Upper lobe of left lung (tissue), 6 donors: ENCODE measurements at regions not wholly inside any gene's neighbourhood (a gene's known extent, or its start where the extent isn't known, plus 50 kb on each side); places are given as distances from the start of the nearest gene placed in this dataset.
"Not testable (repeated sequence)": the region's sequence is repeated elsewhere in the genome, so short reads cannot be mapped to it uniquely, and the experiment has no call there.

Source experiments
- ATAC-seq, 2 donors: fragments of 200-7000 bp; cut with Tn5 transposase; one replicate each; pipeline ENCODE4 v1.9.1; 2022; ENCODE audit warnings: mild to moderate bottlenecking in 2 of 2, moderate library complexity in 2 of 2; ENCODE audit not compliant: low FRiP score in 2 of 2
- DNase-seq, 2 donors: peaks; one replicate each; pipeline ENCODE4 v3.0.0-alpha.2; 2019 to 2020
- H3K27ac ChIP-seq, 4 donors: fragments of 200-600 bp; sonication (generic); one replicate each; pipeline ENCODE4 v1.5.1; 2016 to 2019
- H3K27me3 ChIP-seq, 4 donors: fragments of 200-600 bp; sonication (generic); one replicate each; pipeline ENCODE4 v1.5.1; 2017 to 2019
- H3K36me3 ChIP-seq, 4 donors: fragments of 200-600 bp; sonication (generic); one replicate each; pipeline ENCODE4 v1.5.1; 2016 to 2019
- H3K4me1 ChIP-seq, 4 donors: fragments of 200-600 bp; sonication (generic); one replicate each; pipeline ENCODE4 v1.5.1; 2018 to 2019
- H3K4me3 ChIP-seq, 4 donors: fragments of 200-600 bp; sonication (generic); one replicate each; pipeline ENCODE4 v1.5.1; 2017 to 2019; ENCODE audit warnings: mild to moderate bottlenecking in 2 of 4, moderate library complexity in 1 of 4
- H3K9me3 ChIP-seq, 4 donors: fragments of 200-600 bp; sonication (generic); one replicate each; pipeline ENCODE4 v1.5.1; 2018 to 2019
- CTCF ChIP-seq, 6 experiments: fragments of 450-650 bp in 4 of 6; fragments of 200-600 bp in 2 of 6; sonication (generic) in 2 of 6; IDR thresholded peaks; one replicate each; pipeline ENCODE4 v1.5.1; 2016 to 2019; ENCODE audit warnings: antibody characterized with exemption in 6 of 6
- EP300 ChIP-seq, 4 donors: sonication (generic); formaldehyde crosslinking; IDR thresholded peaks; one replicate each; pipeline ENCODE4 v1.5.1; 2017; ENCODE audit warnings: antibody characterized with exemption in 4 of 4, control low read depth in 2 of 4
- POLR2A ChIP-seq, 4 donors: fragments of 450-650 bp; IDR thresholded peaks; one replicate each; pipeline ENCODE4 v1.5.1; 2016 to 2017; ENCODE audit warnings: antibody characterized with exemption in 4 of 4, mild to moderate bottlenecking in 2 of 4
- POLR2AphosphoS5 ChIP-seq, 2 donors: sonication (generic); formaldehyde crosslinking; IDR thresholded peaks; one replicate each; pipeline ENCODE4 v1.5.1; 2017; ENCODE audit warnings: antibody characterized with exemption in 2 of 2
- WGBS, 2 donors: methylation state at CpG; one replicate each; pipeline ENCODE4 v1.1.5; 2017 to 2018; 5-methylcytosine and 5-hydroxymethylcytosine counted together
- donor health status: DM: no; HTN: no; CAD: no; lungs with moderate emphysema.
- donor health status: DM: no; HTN: yes; CAD: no; lungs with severe emphysema.

GRCh38 chr13:90721937-90722336 is 625.5 kb upstream of the MIR17HG start:
- TF ChIP-seq CTCF (IDR thresholded peaks at IDR 0.05) (no peak), POLR2AphosphoS5 (IDR thresholded peaks at IDR 0.05) (no peak), POLR2A (IDR thresholded peaks at IDR 0.05) (no peak), EP300 (IDR thresholded peaks at IDR 0.05) (no peak)
- ATAC-seq, result no peak
- WGBS, 2 donors, result 60 to 61% methylated on average over 3 of the region's 3 CpGs

GRCh38 chr13:90723381-90723780 is 624.1 kb upstream of the MIR17HG start:
- DNase-seq (no peak), ATAC-seq (no peak)
- H3K4me1 ChIP-seq, result no peaks in the 10 kb centered on the region
- no peak overlapping the region for H3K27ac ChIP-seq
- 77 to 84% methylated on average over 1 of the region's 1 CpG for WGBS, 2 donors
- no peaks in the 10 kb centered on the region for H3K9me3 ChIP-seq
- no peak for TF ChIP-seq POLR2A (IDR thresholded peaks at IDR 0.05)
- no peak overlapping the region for H3K4me3 ChIP-seq
- no peaks in the 10 kb centered on the region for H3K27me3 ChIP-seq
- H3K36me3 ChIP-seq, result no peaks in the 10 kb centered on the region

More at GRCh38 chr13:90721937-90722336, 625.5 kb upstream of the MIR17HG start:
- no peaks in the 10 kb centered on the region for H3K4me1 ChIP-seq
- no peaks in the 10 kb centered on the region for H3K36me3 ChIP-seq
- no peak for DNase-seq
- no peaks in the 10 kb centered on the region for H3K9me3 ChIP-seq
- H3K27ac ChIP-seq, result no peak overlapping the region
- H3K27me3 ChIP-seq, result no peaks in the 10 kb centered on the region
- H3K4me3 ChIP-seq, result no peak overlapping the region

- 70 to 82% methylated on average over 2 of the region's 2 CpGs for WGBS, 2 donors
- no peak for ATAC-seq
Measured at GRCh38 chr13:90726375-90726774, 621.1 kb upstream of the MIR17HG start.

GRCh38 chr13:90732049-90732448 is 615.4 kb upstream of the MIR17HG start:
- H3K9me3 ChIP-seq, result peaks cover 0 to 3% (median 0%) of the 10 kb centered on the region in 4 donors
- TF ChIP-seq POLR2A (IDR thresholded peaks at IDR 0.05) (no peak), CTCF (IDR thresholded peaks at IDR 0.05) (peak in 1 of 6 experiments; percentile 6), EP300 (IDR thresholded peaks at IDR 0.05) (no peak), POLR2AphosphoS5 (IDR thresholded peaks at IDR 0.05) (no peak)
- ATAC-seq (no peak), DNase-seq (no peak)
- no peaks in the 10 kb centered on the region for H3K4me1 ChIP-seq
- H3K4me3 ChIP-seq, result no peak overlapping the region
- 100% methylated on average over 2 of the region's 2 CpGs for WGBS, 2 donors
- H3K27me3 ChIP-seq, result no peaks in the 10 kb centered on the region
- no peaks in the 10 kb centered on the region for H3K36me3 ChIP-seq
- H3K27ac ChIP-seq, result no peak overlapping the region

More at GRCh38 chr13:90726375-90726774, 621.1 kb upstream of the MIR17HG start:
- TF ChIP-seq EP300 (IDR thresholded peaks at IDR 0.05), result no peak
- TF ChIP-seq POLR2A (IDR thresholded peaks at IDR 0.05), result no peak
- no peak for TF ChIP-seq CTCF (IDR thresholded peaks at IDR 0.05)
- Histone ChIP-seq H3K36me3 (no peaks in the 10 kb centered on the region), H3K9me3 (no peaks in the 10 kb centered on the region), H3K4me3 (no peak overlapping the region), H3K4me1 (no peaks in the 10 kb centered on the region), H3K27me3 (no peaks in the 10 kb centered on the region), H3K27ac (no peak overlapping the region)
- DNase-seq, result no peak

GRCh38 chr13:90734497-90734896 is 613.0 kb upstream of the MIR17HG start:
- not testable (repeated sequence) for DNase-seq, ATAC-seq, H3K9me3 ChIP-seq, H3K27ac ChIP-seq, H3K36me3 ChIP-seq, H3K27me3 ChIP-seq, H3K4me1 ChIP-seq, H3K4me3 ChIP-seq

- DNase-seq (no peak), ATAC-seq (no peak)
- Histone ChIP-seq H3K4me1 (no peaks in the 10 kb centered on the region), H3K27me3 (no peaks in the 10 kb centered on the region), H3K9me3 (peaks cover 0 to 4% (median 0%) of the 10 kb centered on the region in 4 donors), H3K36me3 (no peaks in the 10 kb centered on the region), H3K4me3 (no peak overlapping the region), H3K27ac (no peak overlapping the region)
- TF ChIP-seq POLR2A (IDR thresholded peaks at IDR 0.05) (no peak), EP300 (IDR thresholded peaks at IDR 0.05) (no peak), CTCF (IDR thresholded peaks at IDR 0.05) (no peak), POLR2AphosphoS5 (IDR thresholded peaks at IDR 0.05) (no peak)
Measured at GRCh38 chr13:90738881-90739280, 608.6 kb upstream of the MIR17HG start.
